ENCODE measurements at regions not wholly inside any gene's neighbourhood (a gene's known extent, or its start where the extent isn't known, plus 50 kb on each side); places are given as distances from the start of the nearest gene placed in this dataset.
A peak's percentile ranks its signal among the peaks of the same experiment; 100 is the strongest.

DNA sequence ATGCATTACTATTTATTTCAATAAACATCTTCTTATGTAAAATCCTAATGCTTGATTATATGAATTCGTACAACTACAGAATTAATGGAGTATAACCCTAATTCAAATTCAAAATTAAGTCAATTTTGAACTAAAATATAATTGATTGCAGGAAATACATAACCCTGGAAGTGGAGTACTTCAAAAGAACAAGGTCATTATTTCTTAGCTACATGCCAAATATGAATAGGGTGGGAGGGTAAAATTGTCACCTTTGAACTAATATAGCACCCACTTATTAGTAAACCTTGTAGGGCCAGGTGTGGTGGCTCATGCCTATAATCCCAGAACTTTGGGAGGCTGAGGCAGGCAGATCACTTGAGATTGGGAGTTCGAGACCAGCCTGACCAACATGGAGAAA, 895.4 kb upstream of the ACVR2A start:
- Histone ChIP-seq H3K4me1 (ENCODE audit: control insufficient read depth in 3 of 3, insufficient read depth in 2 of 3, low read depth in 1 of 3, low read length in 2 of 3) (no peaks in the 10 kb centered on the region), H3K27ac (ENCODE audit: low read depth in 1 of 3, low read length in 2 of 3) (no peak overlapping the region), H3K36me3 (ENCODE audit: control insufficient read depth in 3 of 3, insufficient read depth in 2 of 3, low read depth in 1 of 3, low read length in 3 of 3) (no peaks in the 10 kb centered on the region), H3K4me3 (ENCODE audit: low read depth in 1 of 3, low read length in 3 of 3) (no peak overlapping the region), H3K27me3 (ENCODE audit: control insufficient read depth in 3 of 3, insufficient read depth in 3 of 3, low read length in 3 of 3) (no peaks in the 10 kb centered on the region), H3K9me3 (ENCODE audit: control insufficient read depth in 2 of 2, insufficient read depth in 1 of 2, low read depth in 1 of 2, low read length in 1 of 2) (no peaks in the 10 kb centered on the region)
- 84 to 93% (median 87%) methylated on average over 2 of the region's 2 CpGs for WGBS, 3 donors
- DNase-seq (no peak), FAIRE-seq (no peak)

DNA sequence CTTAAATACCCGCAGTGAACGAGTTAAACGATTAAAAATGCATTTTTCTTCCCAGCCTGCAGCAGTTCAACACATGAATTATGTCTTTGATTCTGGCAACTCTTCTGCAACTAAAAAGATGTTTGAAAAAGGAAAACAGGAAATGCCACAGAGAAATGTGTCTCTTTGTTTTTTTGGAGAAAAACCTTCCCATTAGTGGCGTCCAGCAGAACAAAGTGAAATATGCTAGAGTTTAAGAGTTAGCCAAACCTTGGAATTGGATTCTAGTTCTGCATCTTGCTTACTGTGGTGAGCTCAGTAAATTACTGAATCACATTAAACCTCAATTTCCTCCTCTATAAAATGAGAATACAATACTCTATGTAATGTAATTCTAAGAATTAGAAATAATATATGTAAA, 900.2 kb upstream of the ACVR2A start:
- Histone ChIP-seq H3K4me1 (ENCODE audit: control insufficient read depth in 3 of 3, insufficient read depth in 2 of 3, low read depth in 1 of 3, low read length in 2 of 3) (no peaks in the 10 kb centered on the region), H3K36me3 (ENCODE audit: control insufficient read depth in 3 of 3, insufficient read depth in 2 of 3, low read depth in 1 of 3, low read length in 3 of 3) (no peaks in the 10 kb centered on the region), H3K4me3 (ENCODE audit: low read depth in 1 of 3, low read length in 3 of 3) (no peak overlapping the region), H3K27ac (ENCODE audit: low read depth in 1 of 3, low read length in 2 of 3) (no peak overlapping the region), H3K27me3 (ENCODE audit: control insufficient read depth in 3 of 3, insufficient read depth in 3 of 3, low read length in 3 of 3) (no peaks in the 10 kb centered on the region), H3K9me3 (ENCODE audit: control insufficient read depth in 2 of 2, insufficient read depth in 1 of 2, low read depth in 1 of 2, low read length in 1 of 2) (no peaks in the 10 kb centered on the region)
- FAIRE-seq: no peak
- no peak for DNase-seq
- 59 to 89% (median 71%) methylated on average over 4 of the region's 4 CpGs for WGBS, 3 donors

DNA sequence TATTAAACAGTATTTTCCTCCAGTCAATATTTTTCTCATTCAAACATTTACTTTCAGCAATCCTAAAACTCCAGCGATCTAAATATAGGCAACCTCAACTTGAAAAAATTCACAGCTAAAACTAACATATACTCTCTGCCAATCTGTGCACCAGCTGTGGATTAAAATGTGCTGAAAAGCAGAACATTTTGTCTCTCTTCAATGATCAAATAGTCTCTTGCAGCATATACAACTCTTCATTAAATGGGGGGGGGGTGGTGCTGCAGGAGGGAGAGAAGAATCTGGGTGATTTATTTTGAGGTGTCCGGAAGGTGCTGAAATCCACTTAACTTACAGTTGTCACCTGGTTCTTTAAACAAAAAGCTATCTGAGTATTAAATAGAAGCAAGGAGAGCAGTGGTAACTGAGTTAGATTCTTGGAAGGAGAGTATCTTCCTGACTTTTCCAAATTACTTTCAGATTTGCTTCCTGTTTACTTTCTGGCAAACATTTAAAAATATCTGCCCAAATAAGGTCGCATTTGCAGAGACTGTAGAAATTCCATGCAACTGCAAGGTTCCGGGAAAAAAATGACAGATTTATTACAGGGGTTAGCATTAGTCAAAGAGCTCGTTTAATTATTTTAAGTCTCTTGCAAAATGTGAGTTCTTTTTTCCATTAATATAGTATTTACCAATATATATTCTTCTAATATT, 904.7 kb upstream of the ACVR2A start:
- Histone ChIP-seq H3K27me3 (ENCODE audit: control insufficient read depth in 3 of 3, insufficient read depth in 3 of 3, low read length in 3 of 3) (no peaks in the 10 kb centered on the region), H3K4me3 (ENCODE audit: low read depth in 1 of 3, low read length in 3 of 3) (no peak overlapping the region), H3K36me3 (ENCODE audit: control insufficient read depth in 3 of 3, insufficient read depth in 2 of 3, low read depth in 1 of 3, low read length in 3 of 3) (no peaks in the 10 kb centered on the region), H3K27ac (ENCODE audit: low read depth in 1 of 3, low read length in 2 of 3) (no peak overlapping the region), H3K4me1 (ENCODE audit: control insufficient read depth in 3 of 3, insufficient read depth in 2 of 3, low read depth in 1 of 3, low read length in 2 of 3) (no peaks in the 10 kb centered on the region), H3K9me3 (ENCODE audit: control insufficient read depth in 2 of 2, insufficient read depth in 1 of 2, low read depth in 1 of 2, low read length in 1 of 2) (no peaks in the 10 kb centered on the region)
- FAIRE-seq: no peak
- WGBS, 3 donors: 47 to 68% (median 59%) methylated on average over 5 of the region's 5 CpGs
- DNase-seq: no peak

DNA sequence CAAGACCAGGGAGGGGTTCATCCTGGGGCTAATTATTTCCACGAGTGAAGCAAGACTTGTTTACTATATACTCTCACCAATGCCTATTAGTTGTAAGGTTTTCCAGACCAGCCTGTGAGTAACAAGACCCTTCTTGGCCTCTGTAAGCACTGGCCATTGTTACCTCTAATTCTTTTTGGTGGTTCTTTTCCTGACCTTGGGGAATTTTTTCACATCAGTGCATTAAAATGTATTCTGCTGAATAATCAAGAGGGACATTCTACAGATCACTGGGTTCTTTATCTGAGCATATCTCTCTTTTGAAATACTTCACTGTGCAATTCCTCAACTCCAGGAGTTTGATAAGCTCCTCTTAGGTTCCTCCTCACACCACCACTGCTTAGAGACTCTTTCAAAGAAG, 909.9 kb upstream of the ACVR2A start:
- Histone ChIP-seq H3K4me1 (ENCODE audit: control insufficient read depth in 3 of 3, insufficient read depth in 2 of 3, low read depth in 1 of 3, low read length in 2 of 3) (no peaks in the 10 kb centered on the region), H3K36me3 (ENCODE audit: control insufficient read depth in 3 of 3, insufficient read depth in 2 of 3, low read depth in 1 of 3, low read length in 3 of 3) (no peaks in the 10 kb centered on the region), H3K27ac (ENCODE audit: low read depth in 1 of 3, low read length in 2 of 3) (no peak overlapping the region), H3K4me3 (ENCODE audit: low read depth in 1 of 3, low read length in 3 of 3) (no peak overlapping the region), H3K9me3 (ENCODE audit: control insufficient read depth in 2 of 2, insufficient read depth in 1 of 2, low read depth in 1 of 2, low read length in 1 of 2) (no peaks in the 10 kb centered on the region), H3K27me3 (ENCODE audit: control insufficient read depth in 3 of 3, insufficient read depth in 3 of 3, low read length in 3 of 3) (no peaks in the 10 kb centered on the region)
- DNase-seq (no peak), FAIRE-seq (no peak)
- WGBS, 3 donors: 59 to 77% (median 69%) methylated on average over 1 of the region's 1 CpG

DNA sequence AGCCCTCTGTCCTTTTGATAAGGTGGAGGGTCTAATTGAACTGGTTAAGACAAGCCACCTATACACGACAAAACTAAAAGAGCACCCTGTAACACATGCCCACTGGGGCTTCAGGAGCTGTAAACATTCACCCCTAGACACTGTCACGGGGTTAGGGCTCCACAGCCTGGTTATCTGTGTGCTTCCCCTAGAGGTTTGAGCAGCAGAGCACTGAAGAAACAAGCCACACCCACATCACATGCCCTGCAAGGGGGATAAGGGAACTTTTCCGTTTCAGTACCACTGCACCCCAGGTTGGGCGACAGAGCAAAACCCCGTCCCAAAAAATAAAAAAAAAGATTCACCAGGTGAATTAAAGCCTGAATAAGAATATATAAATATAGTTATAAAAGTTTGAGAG, 913.7 kb upstream of the ACVR2A start:
- no peaks in the 10 kb centered on the region for H3K27me3 ChIP-seq (ENCODE audit: control insufficient read depth in 3 of 3, insufficient read depth in 3 of 3, low read length in 3 of 3)
- no peaks in the 10 kb centered on the region for H3K9me3 ChIP-seq (ENCODE audit: control insufficient read depth in 2 of 2, insufficient read depth in 1 of 2, low read depth in 1 of 2, low read length in 1 of 2)
- FAIRE-seq: no peak
- 67 to 70% (median 68%) methylated on average over 5 of the region's 5 CpGs for WGBS, 3 donors
- no peaks in the 10 kb centered on the region for H3K36me3 ChIP-seq (ENCODE audit: control insufficient read depth in 3 of 3, insufficient read depth in 2 of 3, low read depth in 1 of 3, low read length in 3 of 3)
- peak in 1 of 2 donors; percentile 39 for DNase-seq
- H3K4me3 ChIP-seq (ENCODE audit: low read depth in 1 of 3, low read length in 3 of 3): no peak overlapping the region
- no peaks in the 10 kb centered on the region for H3K4me1 ChIP-seq (ENCODE audit: control insufficient read depth in 3 of 3, insufficient read depth in 2 of 3, low read depth in 1 of 3, low read length in 2 of 3)
- no peak overlapping the region for H3K27ac ChIP-seq (ENCODE audit: low read depth in 1 of 3, low read length in 2 of 3)

DNA sequence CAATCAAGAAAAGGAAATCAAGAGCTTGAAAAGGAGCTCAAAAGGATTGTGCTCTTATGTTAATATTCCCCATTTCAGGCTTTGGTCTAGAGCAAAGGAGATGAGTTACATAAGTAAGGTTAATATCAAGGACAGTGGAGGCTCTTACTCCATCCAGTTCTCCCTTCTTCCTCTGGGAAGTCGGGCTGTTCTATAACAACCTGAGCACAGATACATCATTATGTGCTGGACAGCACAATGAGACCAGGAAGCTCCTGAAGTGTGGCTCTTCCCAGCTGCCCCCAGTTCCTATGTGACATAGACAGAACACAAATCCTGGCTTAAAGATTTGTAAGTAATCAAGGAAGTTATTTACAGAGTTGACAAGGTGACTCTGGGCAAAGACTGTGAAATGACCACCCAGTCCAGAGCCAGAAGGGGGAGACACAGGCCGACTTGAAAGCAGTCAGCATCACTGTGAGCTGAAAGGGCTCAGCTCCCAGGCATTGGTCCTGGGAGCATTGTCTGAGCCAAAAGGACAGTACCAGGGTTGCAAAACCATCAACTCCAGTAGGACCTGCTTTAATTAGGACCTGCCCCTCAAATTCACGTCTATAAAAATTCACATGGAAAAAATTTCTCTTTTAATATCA, 917.6 kb upstream of the ACVR2A start:
- FAIRE-seq: no peak
- no peaks in the 10 kb centered on the region for H3K27me3 ChIP-seq (ENCODE audit: control insufficient read depth in 3 of 3, insufficient read depth in 3 of 3, low read length in 3 of 3)
- no peaks in the 10 kb centered on the region for H3K9me3 ChIP-seq (ENCODE audit: control insufficient read depth in 2 of 2, insufficient read depth in 1 of 2, low read depth in 1 of 2, low read length in 1 of 2)
- no peak overlapping the region for H3K27ac ChIP-seq (ENCODE audit: low read depth in 1 of 3, low read length in 2 of 3)
- no peaks in the 10 kb centered on the region for H3K36me3 ChIP-seq (ENCODE audit: control insufficient read depth in 3 of 3, insufficient read depth in 2 of 3, low read depth in 1 of 3, low read length in 3 of 3)
- peak; percentile 70 to 78 for DNase-seq
- no peak overlapping the region for H3K4me3 ChIP-seq (ENCODE audit: low read depth in 1 of 3, low read length in 3 of 3)
- 13 to 26% (median 23%) methylated on average over 3 of the region's 3 CpGs for WGBS, 3 donors
- H3K4me1 ChIP-seq (ENCODE audit: control insufficient read depth in 3 of 3, insufficient read depth in 2 of 3, low read depth in 1 of 3, low read length in 2 of 3): no peaks in the 10 kb centered on the region

DNA sequence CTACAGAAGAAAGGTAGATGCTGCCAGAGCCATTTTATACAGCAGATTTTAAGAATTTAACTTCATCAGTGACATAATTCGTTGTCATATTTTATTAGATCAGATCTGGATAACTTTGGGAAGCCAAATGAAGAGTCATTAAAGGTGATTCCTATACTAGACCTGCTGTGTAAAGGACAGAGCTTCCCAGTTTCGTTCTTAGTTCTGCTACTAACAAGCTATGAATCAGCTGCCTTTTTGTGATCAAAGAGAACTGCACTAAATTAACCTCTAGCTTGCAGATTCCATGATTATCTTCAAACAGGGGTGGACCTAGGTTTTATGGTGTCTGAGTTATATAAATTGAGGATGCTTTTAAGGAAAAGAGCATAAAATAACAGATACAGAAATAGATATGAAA, 926.5 kb upstream of the ACVR2A start:
- DNase-seq: peak; percentile 8 to 11
- no peak overlapping the region for H3K4me3 ChIP-seq (ENCODE audit: low read depth in 1 of 3, low read length in 3 of 3)
- H3K27ac ChIP-seq (ENCODE audit: low read depth in 1 of 3, low read length in 2 of 3): peak overlapping the region in 1 of 3 donors; percentile 10
- FAIRE-seq: no peak
- no peaks in the 10 kb centered on the region for H3K9me3 ChIP-seq (ENCODE audit: control insufficient read depth in 2 of 2, insufficient read depth in 1 of 2, low read depth in 1 of 2, low read length in 1 of 2)
- 23 to 51% (median 48%) methylated on average over 2 of the region's 2 CpGs for WGBS, 3 donors
- peaks cover 0 to 10% (median 0%) of the 10 kb centered on the region in 3 donors for H3K4me1 ChIP-seq (ENCODE audit: control insufficient read depth in 3 of 3, insufficient read depth in 2 of 3, low read depth in 1 of 3, low read length in 2 of 3)
- no peaks in the 10 kb centered on the region for H3K27me3 ChIP-seq (ENCODE audit: control insufficient read depth in 3 of 3, insufficient read depth in 3 of 3, low read length in 3 of 3)
- H3K36me3 ChIP-seq (ENCODE audit: control insufficient read depth in 3 of 3, insufficient read depth in 2 of 3, low read depth in 1 of 3, low read length in 3 of 3): no peaks in the 10 kb centered on the region

DNA sequence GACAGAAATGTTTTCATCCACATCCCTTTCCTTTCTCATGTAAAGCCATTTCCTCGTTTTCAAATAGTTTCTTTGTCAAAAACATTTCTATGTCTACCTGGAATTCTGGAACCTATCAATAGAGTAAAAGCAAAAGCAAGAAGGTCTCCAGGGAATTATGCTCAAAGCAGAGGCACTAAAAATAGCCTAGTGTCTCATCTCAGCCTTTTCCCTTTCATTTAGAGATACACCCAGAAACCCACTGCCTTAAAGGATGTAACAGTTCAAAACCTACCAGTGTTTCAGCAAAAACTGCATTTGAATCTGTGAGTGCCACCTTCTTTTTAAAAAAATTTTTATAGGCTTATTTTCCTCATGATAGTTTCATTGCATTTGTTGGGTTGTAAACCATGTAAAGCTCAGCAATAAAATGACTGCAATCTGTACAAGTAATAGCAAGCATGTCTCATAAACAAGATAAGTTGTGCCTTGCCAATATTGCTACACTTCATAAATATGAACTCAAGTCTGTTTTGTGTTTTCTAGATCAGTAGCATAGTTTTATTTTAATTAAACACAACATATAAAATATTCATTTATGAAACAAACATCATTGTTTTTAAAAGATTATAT, 927.3 kb upstream of the ACVR2A start:
- DNase-seq (peak; percentile 40 to 42), FAIRE-seq (no peak)
- Histone ChIP-seq H3K27me3 (ENCODE audit: control insufficient read depth in 3 of 3, insufficient read depth in 3 of 3, low read length in 3 of 3) (no peaks in the 10 kb centered on the region), H3K36me3 (ENCODE audit: control insufficient read depth in 3 of 3, insufficient read depth in 2 of 3, low read depth in 1 of 3, low read length in 3 of 3) (no peaks in the 10 kb centered on the region), H3K4me3 (ENCODE audit: low read depth in 1 of 3, low read length in 3 of 3) (no peak overlapping the region), H3K4me1 (ENCODE audit: control insufficient read depth in 3 of 3, insufficient read depth in 2 of 3, low read depth in 1 of 3, low read length in 2 of 3) (peaks cover 0 to 10% (median 0%) of the 10 kb centered on the region in 3 donors), H3K27ac (ENCODE audit: low read depth in 1 of 3, low read length in 2 of 3) (no peak overlapping the region), H3K9me3 (ENCODE audit: control insufficient read depth in 2 of 2, insufficient read depth in 1 of 2, low read depth in 1 of 2, low read length in 1 of 2) (no peaks in the 10 kb centered on the region)
- WGBS, 3 donors: 16 to 39% (median 37%) methylated on average over 1 of the region's 1 CpG
